ENCODE measurements at regions not wholly inside any gene's neighbourhood (a gene's known extent, or its start where the extent isn't known, plus 50 kb on each side); places are given as distances from the start of the nearest gene placed in this dataset.
A peak's percentile ranks its signal among the peaks of the same experiment; 100 is the strongest.

- no peak for DNase-seq
Observed at GRCh38 chr2:47234456-47234855, 58.1 kb upstream of the CALM2 start.

- DNase-seq, result peak; percentile 88 to 93
Observed at GRCh38 chr2:47232738-47233415, 56.6 kb upstream of the CALM2 start.

- DNase-seq, result no peak
Observed at GRCh38 chr2:47230418-47230817, 54.1 kb upstream of the CALM2 start.

- no peak for DNase-seq
Observed at GRCh38 chr2:47227532-47228279, 51.4 kb upstream of the CALM2 start.

GRCh38 chr2:47226923-47227220 is 50.6 kb upstream of the CALM2 start:
- no peak for DNase-seq

GRCh38 chr2:47226132-47226922 is 50.0 kb upstream of the CALM2 start:
- no peak for DNase-seq

Measured in SHP77 (cell line).